ENCODE measurements at regions not wholly inside any gene's neighbourhood (a gene's known extent, or its start where the extent isn't known, plus 50 kb on each side); places are given as distances from the start of the nearest gene placed in this dataset.

DNA sequence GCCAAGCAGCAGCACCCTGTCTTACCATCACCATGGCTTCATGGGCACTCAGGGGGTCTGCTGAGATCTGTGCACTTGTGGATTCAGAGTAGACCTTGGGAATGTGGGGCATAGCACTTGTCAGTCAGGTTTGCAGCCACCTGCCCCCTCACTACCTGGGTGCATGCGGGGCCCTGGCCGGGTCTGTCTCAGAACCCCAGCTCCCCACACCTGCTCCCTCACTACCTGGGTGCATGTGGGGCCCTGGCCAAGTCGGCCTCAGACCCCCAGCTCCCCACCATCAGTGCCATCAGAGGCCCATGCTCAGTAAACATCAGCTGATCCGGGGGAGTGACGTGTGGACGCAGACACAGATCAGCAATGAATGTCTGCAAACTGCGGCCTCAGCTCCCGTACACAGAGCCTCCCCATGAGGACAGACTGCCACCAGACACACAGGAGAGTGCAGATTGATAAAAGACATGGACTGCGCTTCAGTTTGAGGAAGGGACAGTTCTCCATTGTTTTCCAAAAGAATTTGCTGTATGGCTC lies 205.1 kb downstream of the GLI2 start:
- Mint-ChIP-seq H3K27ac (no peak overlapping the region), H3K4me3 (no peak overlapping the region), H3K36me3 (no peaks in the 10 kb centered on the region), H3K27me3 (peaks cover 1% of the 10 kb centered on the region), H3K9me3 (no peaks in the 10 kb centered on the region), H3K4me1 (no peaks in the 10 kb centered on the region)

DNA sequence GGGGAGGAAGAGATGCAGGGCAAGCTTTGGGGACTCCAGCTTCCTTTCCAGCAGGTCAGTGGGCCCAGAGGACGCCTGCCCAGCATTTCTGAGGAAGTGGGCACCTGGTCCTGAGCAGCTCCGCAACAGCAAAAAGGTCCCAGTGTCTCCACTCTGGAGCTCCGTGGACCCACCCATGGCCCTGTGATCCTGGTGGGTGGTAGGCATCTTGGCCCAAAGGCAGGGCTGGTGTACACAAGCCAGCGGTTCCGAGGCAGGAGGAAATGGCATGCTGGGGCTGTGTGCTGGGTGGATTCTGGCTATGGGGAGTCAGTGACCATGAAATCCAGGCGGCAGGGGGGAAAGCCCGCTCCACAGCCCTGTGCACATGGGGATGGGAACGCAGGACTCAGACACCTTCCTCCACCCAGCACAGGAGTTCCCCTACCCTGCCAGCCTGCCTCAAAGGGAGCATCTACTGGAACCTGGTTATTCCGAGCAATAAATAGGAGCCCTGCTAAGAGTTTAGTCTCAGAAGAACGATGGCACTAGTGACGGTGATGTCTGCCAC lies 206.0 kb downstream of the GLI2 start:
- Mint-ChIP-seq H3K9me3 (no peaks in the 10 kb centered on the region), H3K36me3 (no peaks in the 10 kb centered on the region), H3K4me3 (no peak overlapping the region), H3K27me3 (no peaks in the 10 kb centered on the region), H3K27ac (no peak overlapping the region), H3K4me1 (no peaks in the 10 kb centered on the region)

DNA sequence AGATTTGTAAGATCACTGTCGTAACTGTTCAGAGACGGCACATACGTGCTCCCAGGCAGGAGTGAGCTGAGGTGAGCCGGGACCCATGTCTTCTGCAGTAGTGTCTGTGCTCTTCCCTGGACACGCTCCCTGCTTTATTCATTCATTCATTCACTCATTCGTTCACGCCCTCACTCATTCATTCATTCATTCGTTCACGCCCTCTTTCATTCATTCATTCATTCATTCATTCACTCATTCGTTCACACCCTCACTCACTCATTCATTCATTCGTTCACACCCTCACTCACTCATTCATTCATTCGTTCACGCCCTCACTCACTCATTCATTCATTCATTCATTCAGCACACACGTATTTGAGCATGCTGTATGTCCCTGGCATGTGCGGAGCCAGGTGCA lies 207.0 kb downstream of the GLI2 start:
- no peaks in the 10 kb centered on the region for H3K4me1 Mint-ChIP-seq
- H3K27me3 Mint-ChIP-seq, result no peaks in the 10 kb centered on the region
- no peak overlapping the region for H3K4me3 Mint-ChIP-seq
- no peaks in the 10 kb centered on the region for H3K36me3 Mint-ChIP-seq
- no peaks in the 10 kb centered on the region for H3K9me3 Mint-ChIP-seq
- H3K27ac Mint-ChIP-seq, result no peak overlapping the region

DNA sequence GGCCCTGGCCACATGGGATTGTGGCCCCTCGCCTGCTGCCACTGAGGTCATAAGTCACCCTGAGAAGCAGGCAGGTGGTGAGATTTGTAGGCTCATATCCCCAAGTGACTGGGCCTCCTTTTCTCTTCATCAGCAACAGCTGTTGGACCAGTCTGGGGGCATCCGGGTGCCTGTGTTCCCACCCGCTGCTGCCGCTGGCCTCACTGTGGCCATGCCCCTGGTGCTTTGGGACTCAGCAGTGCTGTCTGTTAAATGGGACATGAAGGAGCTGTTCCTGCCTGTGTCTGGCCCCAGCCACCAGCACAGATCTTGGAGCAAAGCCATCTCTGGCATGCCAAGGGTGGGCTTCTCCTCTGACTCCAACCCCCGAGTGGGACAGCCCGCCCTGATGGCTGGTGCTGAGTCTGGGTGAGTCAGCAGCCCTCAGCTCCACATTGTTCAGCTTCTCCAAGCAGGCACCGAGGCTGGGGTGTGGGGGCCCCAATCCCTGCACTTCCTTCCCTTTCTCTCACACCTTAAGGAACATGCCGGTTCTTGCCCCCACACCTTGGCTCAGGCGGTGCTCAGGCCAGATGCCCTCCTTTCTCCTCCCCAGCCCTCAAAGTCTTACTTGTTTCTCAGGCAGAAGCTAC lies 207.9 kb downstream of the GLI2 start:
- no peak overlapping the region for H3K27ac Mint-ChIP-seq
- no peaks in the 10 kb centered on the region for H3K27me3 Mint-ChIP-seq
- no peaks in the 10 kb centered on the region for H3K9me3 Mint-ChIP-seq
- no peaks in the 10 kb centered on the region for H3K36me3 Mint-ChIP-seq
- H3K4me3 Mint-ChIP-seq, result no peak overlapping the region
- H3K4me1 Mint-ChIP-seq, result no peaks in the 10 kb centered on the region

DNA sequence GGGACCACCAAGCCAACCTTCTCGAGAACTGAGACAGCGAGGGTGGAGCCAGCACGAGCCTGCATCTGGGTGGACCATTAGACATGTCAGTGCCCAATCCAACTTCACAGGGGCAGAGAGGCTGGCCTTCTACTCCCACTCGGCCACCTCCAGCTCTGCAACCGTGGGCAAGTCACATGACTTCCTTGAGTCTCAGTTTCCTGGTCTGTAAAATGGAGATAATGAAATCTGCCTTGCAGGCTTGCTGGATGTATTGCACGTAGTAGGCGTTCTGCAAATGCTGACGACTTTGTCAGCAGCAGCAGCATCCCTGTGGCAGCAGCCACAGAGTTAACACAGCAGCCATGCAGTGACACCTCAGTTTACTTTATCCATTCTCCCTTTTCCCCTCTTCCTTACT lies 208.9 kb downstream of the GLI2 start:
- no peaks in the 10 kb centered on the region for H3K9me3 Mint-ChIP-seq

DNA sequence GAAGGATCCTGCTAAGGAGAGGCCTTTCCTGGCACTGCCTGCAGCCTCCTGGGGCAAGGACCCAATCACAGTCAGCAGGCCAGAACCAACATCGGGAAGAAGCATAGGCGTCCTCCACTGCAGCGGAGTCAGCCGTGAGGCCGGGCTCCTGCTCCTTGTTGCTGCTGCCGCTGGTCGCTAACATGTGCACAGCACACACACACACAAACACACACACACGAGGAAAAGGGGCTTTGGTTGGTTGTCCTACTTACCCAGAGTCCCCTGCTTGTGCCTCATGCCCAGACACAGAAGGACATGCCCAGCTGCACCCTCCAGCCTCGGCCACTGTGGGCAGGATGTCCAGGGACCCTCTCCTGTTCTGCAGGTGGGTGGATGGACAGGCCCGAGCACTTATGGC lies 209.4 kb downstream of the GLI2 start:
- Mint-ChIP-seq H3K27me3 (no peaks in the 10 kb centered on the region), H3K4me1 (no peaks in the 10 kb centered on the region), H3K4me3 (no peak overlapping the region), H3K27ac (no peak overlapping the region), H3K36me3 (no peaks in the 10 kb centered on the region), H3K9me3 (no peaks in the 10 kb centered on the region)

More for the DNA sequence above, 208.9 kb downstream of the GLI2 start:
- no peaks in the 10 kb centered on the region for H3K27me3 Mint-ChIP-seq
- H3K36me3 Mint-ChIP-seq, result no peaks in the 10 kb centered on the region
- H3K4me1 Mint-ChIP-seq, result no peaks in the 10 kb centered on the region
- H3K4me3 Mint-ChIP-seq, result no peak overlapping the region
- H3K27ac Mint-ChIP-seq, result no peak overlapping the region

DNA sequence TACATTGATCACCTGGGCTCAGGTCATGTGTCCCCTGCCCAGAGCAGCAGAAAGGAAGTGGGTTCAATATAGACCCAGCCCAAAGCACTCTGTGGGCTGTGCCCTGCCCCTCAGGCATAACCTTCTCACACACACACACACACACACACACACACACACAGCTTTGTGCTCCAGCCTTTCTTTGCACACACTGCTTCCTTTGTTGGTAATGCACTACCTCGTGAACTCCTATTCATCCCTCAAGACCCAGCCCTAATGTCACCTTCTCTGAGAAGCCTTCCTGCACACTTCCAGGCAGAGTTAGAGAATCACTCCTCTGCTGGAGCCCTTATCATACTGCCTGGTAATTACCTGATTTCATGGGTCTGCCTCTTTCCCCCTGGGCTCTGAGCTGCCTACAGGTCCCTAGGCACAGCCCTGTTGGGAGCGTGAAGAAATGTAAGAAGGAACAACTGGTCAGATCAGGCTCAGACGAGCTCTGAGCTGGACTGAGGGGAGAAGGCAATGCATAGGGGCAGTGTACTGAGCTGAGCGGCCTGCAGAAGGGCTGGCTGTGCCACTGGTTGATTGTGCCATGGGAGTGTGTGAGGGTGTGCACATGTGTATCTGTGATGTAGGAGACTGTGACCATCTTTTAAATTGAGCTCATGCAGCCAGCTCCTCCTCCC lies 210.3 kb downstream of the GLI2 start:
- Mint-ChIP-seq H3K27me3 (no peaks in the 10 kb centered on the region), H3K36me3 (no peaks in the 10 kb centered on the region), H3K4me1 (no peaks in the 10 kb centered on the region), H3K9me3 (no peaks in the 10 kb centered on the region), H3K27ac (no peak overlapping the region), H3K4me3 (no peak overlapping the region)

DNA sequence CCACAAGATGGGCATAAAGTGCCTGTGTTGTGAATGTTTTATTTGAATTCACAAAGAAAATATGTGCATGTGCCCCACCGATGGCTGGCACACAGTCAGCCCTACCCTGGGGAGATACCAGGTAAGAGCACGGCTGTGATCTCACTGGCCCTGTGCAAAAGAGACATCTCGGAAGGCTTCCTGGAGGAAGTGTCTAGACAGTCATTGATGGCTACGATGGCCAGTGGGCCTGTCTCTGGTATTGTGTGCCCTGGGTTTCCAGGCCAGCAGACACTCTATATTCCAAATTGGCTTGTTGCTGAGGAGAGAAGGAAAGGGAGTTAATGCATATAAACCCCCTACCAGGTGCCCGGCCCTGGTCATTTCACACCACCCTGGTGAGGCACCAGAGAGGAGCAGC lies 211.7 kb downstream of the GLI2 start:
- H3K9me3 Mint-ChIP-seq, result no peaks in the 10 kb centered on the region
- no peaks in the 10 kb centered on the region for H3K36me3 Mint-ChIP-seq
- H3K27ac Mint-ChIP-seq, result no peak overlapping the region
- H3K4me1 Mint-ChIP-seq, result no peaks in the 10 kb centered on the region
- no peaks in the 10 kb centered on the region for H3K27me3 Mint-ChIP-seq
- no peak overlapping the region for H3K4me3 Mint-ChIP-seq

DNA sequence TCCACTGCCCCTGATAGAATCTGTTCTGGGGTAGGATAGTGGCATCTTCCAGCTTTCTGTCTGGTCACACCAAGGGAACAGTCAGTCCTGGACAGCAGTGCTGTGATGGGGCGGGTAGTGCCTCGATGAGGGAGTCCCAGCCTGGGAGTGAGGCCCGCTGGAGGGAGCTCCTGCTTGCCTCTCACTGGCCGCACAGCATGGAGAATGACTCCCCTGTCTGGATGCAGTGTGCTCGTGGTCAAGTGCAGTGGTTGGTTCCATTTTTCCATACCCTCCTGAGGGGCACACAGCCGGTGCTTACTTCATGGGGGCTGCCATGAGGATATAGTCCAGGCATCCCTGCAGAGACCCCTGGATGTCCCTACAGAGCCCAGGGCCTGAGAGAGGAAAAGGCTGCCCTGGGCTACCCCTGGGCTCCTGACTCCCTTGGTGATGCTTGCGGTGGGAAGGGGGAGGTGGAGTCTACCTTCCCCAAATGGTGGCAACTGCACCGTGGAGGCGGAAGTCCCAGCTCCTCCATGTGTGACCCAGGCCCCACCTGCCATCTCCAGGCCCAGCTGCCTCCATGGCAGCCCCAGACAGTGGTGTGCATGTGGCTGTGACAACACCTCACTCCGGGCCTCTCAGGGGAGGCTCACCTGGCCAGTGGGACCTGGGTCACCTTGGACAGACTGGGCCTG lies 212.5 kb downstream of the GLI2 start:
- Mint-ChIP-seq H3K4me1 (no peaks in the 10 kb centered on the region), H3K36me3 (no peaks in the 10 kb centered on the region), H3K4me3 (no peak overlapping the region), H3K27ac (no peak overlapping the region), H3K9me3 (no peaks in the 10 kb centered on the region), H3K27me3 (no peaks in the 10 kb centered on the region)

DNA sequence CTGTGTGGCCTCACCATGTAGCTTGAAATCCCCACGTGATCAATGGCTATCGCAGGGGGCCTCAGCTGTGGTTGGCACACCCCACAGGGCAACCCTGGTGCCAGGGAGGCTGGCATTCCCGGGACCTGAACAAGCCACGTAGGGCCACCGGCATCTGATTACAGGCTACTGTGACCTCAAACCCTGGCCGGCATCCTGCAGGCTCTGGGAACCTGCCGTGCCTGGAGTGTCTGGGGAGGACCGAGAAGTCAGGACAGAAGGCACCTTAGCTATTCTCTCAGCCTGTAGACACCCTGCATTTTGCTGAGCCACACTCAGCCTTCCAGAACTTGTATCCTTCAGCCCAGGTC lies 213.0 kb downstream of the GLI2 start:
- Mint-ChIP-seq H3K27ac (no peak overlapping the region), H3K9me3 (no peaks in the 10 kb centered on the region), H3K4me3 (no peak overlapping the region), H3K27me3 (no peaks in the 10 kb centered on the region), H3K36me3 (no peaks in the 10 kb centered on the region), H3K4me1 (no peaks in the 10 kb centered on the region)

DNA sequence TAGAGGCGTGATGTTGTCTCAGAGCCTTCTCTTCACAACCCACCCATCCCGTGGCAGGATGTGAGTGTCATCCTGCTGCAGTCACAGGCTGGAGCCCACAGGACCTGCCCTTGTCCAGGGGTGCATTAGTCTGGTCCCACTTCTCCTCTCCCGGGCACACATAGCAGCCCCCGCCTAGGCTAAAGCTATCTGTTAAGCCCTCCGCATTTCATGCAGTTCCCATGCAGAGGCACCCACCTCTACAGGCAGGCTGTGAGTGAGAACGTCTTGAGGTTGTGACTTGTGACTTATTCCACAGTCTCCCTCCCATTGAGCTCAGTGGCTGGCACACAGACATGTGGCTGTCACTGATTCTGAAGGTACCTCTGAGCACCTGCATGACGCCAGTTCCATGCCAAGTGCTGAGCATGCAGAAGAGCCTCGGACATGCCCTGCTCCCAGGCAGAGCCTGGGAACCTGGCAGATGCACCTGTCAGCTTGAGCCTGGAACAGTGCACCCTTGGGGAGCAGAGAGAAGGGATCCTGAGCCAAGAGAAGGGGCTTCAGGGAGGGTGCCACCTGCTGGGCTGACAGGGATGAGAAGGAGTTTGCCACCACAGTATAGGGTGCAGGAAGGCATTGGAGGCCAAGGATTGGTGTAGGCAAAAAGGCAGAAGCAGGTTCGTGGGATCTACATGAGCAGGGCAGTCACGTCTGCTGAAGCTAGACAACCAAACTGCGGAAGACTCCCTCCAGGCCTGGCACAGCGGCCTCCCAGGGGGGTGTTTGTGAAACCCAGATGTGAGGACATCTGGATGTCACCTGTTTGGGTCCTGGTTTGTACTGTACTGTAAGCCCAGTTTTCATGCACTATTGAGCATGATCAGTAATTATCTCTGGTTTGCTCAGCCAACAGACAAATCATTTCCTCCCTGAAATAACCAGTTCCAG lies 213.6 kb downstream of the GLI2 start:
- H3K27me3 Mint-ChIP-seq, result no peaks in the 10 kb centered on the region
- H3K27ac Mint-ChIP-seq, result no peak overlapping the region
- H3K36me3 Mint-ChIP-seq, result no peaks in the 10 kb centered on the region
- no peak overlapping the region for H3K4me3 Mint-ChIP-seq
- no peaks in the 10 kb centered on the region for H3K4me1 Mint-ChIP-seq
- no peaks in the 10 kb centered on the region for H3K9me3 Mint-ChIP-seq

DNA sequence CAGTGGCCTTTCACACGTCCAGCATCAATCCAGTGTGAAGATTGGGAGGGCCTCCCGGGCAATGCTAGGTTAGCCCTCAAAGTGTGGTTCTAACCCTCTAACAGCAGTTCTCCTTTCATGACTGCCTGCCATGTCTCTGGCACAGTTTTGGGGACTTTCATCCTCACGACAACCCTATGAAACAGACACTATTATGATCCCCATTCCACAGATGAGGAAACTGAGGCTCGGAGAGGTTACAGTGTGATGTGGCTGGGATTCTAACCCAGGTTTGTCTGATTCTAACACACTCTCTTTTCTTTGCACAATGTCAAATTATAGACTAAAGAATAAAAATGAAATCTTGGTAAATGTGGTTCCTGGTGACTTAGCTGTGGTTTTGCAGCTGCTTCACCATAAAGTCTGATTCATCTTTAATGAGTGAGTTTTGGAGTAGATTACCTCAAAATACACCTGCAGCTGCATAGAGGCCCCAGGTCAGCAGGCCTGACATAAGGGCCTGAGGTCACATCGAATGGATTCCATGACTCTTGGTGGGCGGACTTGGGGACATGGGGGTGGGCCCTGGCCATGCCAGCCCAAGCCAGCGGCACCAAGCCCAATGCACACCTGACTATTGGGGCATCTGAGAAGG lies 214.4 kb downstream of the GLI2 start:
- Mint-ChIP-seq H3K9me3 (no peaks in the 10 kb centered on the region), H3K27me3 (no peaks in the 10 kb centered on the region), H3K36me3 (no peaks in the 10 kb centered on the region), H3K4me3 (no peak overlapping the region), H3K27ac (no peak overlapping the region), H3K4me1 (no peaks in the 10 kb centered on the region)

DNA sequence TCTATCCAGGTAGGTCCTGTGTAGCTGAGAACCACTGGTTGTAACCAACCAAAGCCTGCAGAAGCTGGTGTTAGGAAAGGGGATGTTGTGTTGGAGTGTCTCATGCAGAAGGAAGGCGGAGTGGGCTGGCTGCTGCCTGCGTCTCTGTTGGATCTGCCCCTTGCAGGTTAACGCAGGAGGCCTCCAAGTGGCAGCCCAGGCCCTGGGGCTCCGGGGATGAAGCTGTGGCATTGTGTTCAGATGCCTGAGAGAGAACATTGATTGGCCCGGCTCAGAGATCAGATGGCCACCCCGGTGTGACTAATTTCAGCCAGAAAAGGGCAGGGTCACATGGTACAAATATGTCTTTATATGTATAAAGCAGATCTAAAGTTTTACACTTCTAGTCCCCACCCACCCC lies 216.0 kb downstream of the GLI2 start:
- Mint-ChIP-seq H3K9me3 (no peaks in the 10 kb centered on the region), H3K36me3 (no peaks in the 10 kb centered on the region), H3K27me3 (no peaks in the 10 kb centered on the region)

DNA sequence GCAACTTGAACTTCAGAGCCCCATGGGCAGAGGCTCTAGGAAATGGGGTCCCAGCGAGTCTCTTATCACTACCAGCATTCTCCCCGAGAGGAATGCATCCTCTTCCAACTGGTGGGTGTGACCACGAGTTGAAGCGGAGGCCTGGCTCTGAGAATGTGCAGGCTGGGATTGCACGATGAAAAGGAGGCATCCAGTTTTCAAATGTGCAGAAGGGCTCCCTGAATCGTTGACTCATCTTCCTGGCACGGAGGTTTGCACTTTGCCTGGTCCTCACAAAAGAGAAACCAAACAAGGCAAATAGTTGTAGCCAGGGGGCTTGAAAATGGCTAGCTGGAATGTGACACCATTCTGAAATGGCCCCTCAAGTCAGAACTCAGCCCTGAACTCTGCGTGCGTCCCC lies 216.7 kb downstream of the GLI2 start:
- Mint-ChIP-seq H3K27ac (no peak overlapping the region), H3K9me3 (no peaks in the 10 kb centered on the region), H3K4me3 (no peak overlapping the region), H3K36me3 (no peaks in the 10 kb centered on the region), H3K27me3 (no peaks in the 10 kb centered on the region), H3K4me1 (no peaks in the 10 kb centered on the region)

More for the DNA sequence above, 216.0 kb downstream of the GLI2 start:
- H3K27ac Mint-ChIP-seq, result no peak overlapping the region
- H3K4me3 Mint-ChIP-seq, result no peak overlapping the region
- H3K4me1 Mint-ChIP-seq, result no peaks in the 10 kb centered on the region
